GM12873 (cell line): ENCODE measurements at regions not wholly inside any gene's neighbourhood (a gene's known extent, or its start where the extent isn't known, plus 50 kb on each side); places are given as distances from the start of the nearest gene placed in this dataset.

Experiments used
- TF ChIP-seq, protein P1 (sequence below): IDR thresholded peaks from 2 replicates; pipeline ENCODE4 v1.5.1; 2012; ENCODE audit warnings: low read depth, mild to moderate bottlenecking, moderate library complexity, low read length, control low read depth; ENCODE audit not compliant: insufficient read depth; ENCODE audit errors: missing control alignments

DNA sequence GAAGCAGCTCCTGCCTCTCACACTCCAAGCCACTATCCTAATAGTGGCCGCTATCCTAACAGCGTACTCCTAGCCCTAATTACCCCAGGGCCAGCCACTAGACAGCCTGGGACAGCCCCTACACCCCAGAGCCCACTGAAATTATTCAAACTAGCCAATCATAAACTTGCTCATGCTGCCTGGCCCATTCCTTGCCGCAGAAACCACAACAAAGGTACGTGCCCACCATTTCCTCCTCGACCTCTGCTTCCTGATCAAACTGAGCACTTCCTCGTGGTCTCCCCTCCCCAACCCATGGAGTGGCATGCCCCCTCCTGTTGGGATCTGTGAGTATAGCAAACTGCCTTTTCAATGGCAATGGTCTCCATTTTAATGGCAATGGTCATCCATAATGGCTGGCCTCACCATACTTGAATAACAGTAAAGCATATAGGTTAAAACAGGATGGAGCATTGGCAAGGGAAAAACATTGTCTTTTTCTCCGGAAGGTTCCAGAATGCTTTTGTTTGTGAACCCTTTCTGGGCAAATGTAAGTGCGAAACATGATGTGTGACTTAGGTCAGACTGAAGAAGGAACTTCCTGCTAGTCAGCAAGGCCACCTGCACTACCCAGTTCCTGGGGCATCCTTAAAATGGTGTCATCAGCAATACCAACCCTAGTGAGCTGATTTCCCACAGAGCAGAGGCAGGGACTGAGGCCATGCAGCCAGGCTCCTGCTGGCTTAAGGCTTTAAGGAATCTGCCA lies 107.1 kb upstream of the ATP6AP2 start:
- TF ChIP-seq, protein P1, sequence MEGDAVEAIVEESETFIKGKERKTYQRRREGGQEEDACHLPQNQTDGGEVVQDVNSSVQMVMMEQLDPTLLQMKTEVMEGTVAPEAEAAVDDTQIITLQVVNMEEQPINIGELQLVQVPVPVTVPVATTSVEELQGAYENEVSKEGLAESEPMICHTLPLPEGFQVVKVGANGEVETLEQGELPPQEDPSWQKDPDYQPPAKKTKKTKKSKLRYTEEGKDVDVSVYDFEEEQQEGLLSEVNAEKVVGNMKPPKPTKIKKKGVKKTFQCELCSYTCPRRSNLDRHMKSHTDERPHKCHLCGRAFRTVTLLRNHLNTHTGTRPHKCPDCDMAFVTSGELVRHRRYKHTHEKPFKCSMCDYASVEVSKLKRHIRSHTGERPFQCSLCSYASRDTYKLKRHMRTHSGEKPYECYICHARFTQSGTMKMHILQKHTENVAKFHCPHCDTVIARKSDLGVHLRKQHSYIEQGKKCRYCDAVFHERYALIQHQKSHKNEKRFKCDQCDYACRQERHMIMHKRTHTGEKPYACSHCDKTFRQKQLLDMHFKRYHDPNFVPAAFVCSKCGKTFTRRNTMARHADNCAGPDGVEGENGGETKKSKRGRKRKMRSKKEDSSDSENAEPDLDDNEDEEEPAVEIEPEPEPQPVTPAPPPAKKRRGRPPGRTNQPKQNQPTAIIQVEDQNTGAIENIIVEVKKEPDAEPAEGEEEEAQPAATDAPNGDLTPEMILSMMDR: no peak

DNA sequence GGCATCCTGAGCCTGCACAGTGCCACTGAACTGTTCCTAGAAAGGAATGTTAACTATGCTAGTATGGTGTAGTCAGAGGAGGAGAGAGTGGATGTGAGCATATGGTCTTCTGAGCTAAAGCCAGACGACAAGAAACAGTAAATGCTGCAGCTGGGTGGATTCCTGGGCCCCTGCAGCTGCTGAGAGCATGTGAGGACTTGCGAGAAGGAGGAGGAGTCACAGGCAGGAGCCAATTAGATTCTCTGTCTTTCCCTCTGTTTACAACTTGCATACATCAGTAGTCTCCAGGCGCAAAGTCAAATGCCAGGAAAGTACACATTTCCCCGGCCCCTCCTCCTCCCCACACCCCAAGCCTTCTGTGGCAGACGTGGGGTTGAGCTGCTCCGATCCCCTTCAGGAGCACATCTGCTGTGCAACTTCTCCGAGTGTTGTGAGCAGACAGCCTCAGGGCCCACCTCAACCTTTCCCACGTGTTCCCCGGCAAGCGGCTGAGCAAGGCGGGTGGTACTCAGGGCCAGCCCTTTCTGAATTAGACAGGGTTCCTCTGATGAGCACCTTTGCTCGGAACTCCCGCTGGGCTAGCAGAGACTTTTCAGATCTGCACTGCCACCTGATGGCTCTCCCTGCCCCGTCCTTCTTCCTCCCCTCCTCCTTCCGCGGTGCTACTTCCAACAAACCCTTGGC lies 108.7 kb upstream of the ATP6AP2 start:
- TF ChIP-seq, protein P1: peak; percentile 33

DNA sequence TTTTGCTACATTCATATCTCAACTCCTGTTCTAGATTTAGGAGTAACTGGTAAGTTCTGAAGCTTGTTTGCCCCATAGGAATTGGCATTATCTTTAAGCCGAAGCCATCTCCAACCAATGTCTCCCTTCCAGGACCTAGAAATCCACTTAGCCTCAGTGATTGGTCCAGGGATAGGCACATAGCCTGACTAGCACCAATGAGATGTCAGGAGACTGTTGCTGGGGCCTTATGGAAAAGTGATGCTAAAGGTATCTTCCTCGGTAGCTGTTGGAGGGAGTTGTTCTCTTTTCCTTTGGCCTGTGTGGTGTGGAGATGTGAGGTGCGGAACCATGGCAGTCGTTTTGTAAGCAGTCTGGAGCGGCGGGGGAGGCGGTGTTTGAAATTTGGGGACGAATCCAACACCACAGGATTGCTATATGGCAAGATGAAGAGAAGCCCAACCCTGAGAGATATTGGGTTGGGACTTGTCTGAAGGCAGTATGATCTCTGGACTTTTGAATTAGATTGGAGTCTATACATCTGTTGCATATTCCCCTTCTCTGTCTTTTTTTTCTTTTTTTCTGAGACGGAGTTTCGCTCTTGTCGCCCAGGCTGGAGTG lies 109.8 kb upstream of the ATP6AP2 start:
- TF ChIP-seq, protein P1: no peak

DNA sequence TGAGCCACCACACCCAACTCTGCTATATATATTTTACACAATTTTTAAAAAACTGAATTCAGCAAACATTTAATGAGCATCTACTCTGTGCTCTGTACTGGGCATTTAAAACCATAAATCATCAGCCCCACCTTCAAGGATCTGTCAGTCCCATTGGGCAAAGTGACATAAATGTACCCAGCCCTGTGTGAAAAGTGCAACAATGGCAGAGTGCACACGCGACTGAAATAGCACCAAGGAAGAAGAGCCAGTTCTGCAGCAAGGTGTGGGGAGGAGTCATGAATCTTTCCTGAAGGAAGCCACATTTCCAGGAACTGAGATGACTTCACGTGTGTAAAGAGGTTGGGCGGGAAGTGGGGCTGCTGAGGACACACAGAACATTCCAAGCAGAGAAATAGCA lies 111.5 kb upstream of the ATP6AP2 start:
- TF ChIP-seq, protein P1: no peak

DNA sequence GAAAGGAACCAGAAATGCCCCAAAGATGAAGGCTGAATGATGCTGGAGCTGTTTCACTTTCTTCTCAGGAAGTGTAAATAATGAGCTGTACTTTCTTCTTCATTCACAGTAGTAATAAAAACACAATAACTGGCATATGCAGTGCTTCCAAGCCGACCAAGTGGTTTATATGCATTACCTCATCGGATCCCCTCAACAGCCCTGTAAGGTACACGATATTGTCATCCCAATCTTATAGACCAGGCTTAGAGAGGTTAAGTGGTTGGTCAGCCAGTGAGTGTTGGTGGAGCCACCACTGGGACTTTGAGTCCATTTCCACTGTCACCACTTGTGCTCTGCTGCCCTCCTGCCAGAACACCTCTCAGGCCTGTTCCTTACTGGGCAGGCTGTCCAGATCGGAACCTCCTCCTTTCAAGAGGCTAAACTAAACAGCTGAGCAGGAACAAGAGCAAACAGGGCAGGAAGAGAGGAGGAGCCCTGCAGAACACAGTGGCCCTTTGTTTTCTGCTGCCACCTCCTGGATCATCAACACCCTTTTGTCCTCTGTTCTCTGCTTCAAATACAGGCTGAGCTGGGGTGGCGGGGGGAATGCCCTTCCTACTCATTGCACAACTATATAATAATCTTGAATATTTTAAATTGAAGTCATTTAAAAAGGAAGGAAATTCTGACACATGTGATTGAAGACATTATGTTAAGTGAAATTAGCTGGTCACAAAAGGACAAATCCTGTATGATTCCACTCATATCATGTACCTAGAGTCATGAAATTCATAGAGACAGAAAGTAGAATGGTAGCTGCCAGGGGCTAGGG lies 112.5 kb upstream of the ATP6AP2 start:
- TF ChIP-seq, protein P1: peak; percentile 54

DNA sequence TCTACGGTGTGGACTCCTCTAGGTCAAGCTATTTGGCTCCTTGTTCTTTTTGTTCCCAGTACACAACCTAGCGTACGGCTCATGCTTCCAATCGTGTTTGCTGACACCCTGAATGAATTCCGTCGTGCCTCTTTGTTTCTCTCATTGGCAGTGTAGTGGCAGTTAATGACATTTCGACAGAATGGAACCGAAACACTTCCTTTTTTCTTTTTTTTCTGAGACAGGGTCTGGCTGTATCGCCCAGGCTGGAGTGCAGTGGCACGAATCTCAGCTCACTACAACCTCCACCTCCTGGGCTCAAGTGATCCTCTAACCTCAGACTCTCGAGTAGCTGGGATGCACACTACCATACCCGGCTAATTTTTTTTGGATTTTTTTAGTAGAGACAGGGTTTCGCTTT lies 113.3 kb upstream of the ATP6AP2 start:
- TF ChIP-seq, protein P1: no peak
